HK-2 (cell line): ENCODE measurements at regions not wholly inside any gene's neighbourhood (a gene's known extent, or its start where the extent isn't known, plus 50 kb on each side); places are given as distances from the start of the nearest gene placed in this dataset.
"Not testable (repeated sequence)": the region's sequence is repeated elsewhere in the genome, so short reads cannot be mapped to it uniquely, and the experiment has no call there.

Source experiments
- DNase-seq: peaks from one replicate; pipeline ENCODE4 v3.0.0-alpha.2; 2018; ENCODE audit not compliant: unreplicated experiment

DNA sequence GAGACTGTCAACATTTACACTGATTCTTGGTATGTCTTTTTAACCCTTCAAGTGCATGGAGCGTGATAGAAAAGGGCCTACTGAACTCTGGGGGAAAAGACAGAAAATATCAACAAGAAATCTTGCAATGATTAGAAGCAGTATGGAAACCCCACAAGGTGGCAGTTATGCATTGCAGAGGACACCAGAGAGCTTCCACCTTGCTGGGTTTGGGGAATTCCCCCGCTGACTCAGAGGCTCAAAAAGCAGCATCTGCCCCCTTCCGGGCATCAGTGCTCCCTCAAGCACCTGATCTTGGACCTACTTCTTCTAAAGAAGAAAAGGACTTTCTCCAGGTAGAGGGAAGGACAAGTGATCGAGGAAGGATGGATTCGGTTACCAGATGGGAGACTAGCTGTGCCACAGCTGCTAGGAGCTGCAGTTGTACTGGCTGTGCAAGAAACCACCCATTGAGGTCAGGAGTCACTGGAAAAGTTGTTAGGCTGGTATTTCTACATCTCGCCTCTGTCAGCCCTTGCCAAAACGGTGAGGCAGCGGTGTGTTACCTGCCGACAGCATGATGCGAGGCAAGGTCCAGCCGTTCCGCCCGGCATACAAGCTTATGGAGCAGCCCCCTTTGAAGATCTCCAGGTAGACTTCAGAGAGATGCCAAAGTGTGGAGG lies 102.8 kb upstream of the OSBPL11 start:
- peak; percentile 44 for DNase-seq

DNA sequence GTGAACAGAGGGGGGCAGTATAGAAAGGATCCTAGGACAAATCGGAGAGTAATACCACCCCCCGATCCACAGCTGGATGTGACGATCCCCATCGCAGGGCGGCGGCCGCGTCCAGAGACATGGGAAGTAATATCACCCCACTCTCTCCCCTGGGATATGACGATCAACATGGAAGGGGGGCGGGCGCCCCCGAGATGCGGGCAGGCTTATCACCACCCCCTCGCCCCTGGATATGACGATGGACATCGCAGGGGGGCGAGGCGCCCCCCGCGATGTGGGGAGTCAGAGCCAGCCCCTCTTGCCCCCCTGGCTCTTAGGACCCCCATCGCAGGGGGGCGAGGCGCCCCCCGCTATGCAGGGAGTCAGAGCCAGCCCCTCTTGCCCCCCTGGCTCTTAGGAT lies 120.4 kb upstream of the OSBPL11 start:
- DNase-seq = no peak

DNA sequence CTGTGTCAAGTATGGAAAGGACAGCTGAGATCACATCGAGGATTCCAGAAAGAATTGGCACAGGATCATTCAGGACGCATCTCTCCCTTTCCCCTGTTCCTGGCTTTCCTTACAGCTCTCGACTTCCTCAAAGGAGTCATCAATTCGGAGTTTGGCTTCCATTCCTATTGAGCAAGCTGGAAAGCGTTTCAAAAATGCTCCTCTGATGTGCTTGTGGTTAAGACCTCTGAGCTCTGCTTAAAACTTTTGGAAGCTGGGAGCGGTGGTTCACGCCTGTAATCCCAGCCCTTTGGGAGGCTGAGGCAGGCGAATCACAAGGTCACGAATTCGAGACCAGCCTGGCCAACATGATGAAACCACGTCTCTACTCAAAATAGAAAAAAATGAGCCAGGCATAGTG lies 136.9 kb upstream of the OSBPL11 start:
- not testable (repeated sequence) for DNase-seq

DNA sequence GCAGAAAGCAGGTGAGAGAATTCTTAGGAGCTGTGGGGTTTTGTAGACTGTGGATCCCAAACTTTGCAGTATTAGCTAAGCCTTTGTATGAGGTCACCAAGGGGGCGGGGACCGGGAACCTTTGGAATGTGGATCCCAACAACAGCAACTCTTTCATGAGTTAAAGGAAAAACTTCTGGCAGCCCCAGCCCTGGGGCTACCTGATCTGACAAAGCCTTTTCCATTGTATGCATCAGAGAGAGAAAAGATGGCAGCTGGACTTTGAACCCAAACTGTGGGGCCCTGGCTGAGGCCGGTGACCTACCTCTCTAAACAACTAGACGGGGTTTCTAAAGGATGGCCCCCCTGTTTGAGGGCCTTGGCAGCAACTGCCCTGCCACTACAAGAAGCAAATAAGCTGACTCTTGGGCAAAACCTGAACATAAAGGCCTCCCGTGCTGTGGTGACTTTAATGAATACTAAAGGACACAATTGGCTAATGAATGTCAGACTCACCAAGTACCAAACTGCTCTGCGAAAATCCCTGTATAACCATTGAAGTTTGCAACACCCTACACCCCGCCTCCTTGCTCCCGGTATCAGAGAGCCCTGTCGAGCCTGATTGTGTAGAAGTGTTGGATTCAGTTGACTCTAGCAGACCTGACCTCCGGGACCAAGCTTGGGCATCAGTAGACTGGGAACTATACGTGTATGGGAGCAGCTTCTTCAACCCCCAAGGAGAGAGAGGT lies 146.9 kb upstream of the OSBPL11 start:
- not testable (repeated sequence) for DNase-seq

DNA sequence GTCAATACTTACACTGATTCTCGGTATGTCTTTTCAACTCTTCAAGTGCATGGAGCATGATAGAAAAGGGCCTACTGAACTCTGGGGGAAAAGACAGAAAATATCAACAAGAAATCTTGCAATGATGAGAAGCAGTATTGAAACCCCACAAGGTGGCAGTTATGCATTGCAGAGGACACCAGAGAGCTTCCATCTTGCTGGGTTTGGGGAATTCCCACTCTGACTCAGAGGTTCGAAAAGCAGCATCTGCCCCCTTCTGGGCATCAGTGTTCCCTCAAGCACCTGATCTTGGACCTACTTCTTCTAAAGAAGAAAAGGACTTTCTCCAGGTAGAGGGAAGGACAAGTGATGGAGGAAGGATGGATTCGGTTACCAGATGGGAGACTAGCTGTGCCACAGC lies 147.5 kb upstream of the OSBPL11 start:
- peak; percentile 48 for DNase-seq

DNA sequence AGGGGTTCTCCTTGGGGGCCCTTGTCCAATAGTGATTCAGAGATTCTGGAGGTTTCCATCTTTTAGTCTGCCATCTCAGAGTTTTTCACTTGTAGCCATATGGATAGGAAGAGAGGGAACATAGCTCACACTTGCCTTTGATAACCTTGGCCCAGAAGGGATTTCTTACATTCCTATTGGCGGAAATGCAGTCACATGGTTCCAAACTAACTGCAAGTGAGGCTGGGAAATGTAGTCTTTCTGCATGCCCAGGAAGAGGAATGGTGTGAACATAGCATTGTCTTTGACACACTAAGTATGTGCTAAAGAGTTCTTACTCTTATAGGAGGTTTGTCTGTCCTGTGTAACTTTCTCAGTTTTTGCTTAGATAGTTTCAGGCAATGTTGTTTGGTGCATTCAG lies 161.8 kb upstream of the OSBPL11 start:
- not testable (repeated sequence) for DNase-seq

DNA sequence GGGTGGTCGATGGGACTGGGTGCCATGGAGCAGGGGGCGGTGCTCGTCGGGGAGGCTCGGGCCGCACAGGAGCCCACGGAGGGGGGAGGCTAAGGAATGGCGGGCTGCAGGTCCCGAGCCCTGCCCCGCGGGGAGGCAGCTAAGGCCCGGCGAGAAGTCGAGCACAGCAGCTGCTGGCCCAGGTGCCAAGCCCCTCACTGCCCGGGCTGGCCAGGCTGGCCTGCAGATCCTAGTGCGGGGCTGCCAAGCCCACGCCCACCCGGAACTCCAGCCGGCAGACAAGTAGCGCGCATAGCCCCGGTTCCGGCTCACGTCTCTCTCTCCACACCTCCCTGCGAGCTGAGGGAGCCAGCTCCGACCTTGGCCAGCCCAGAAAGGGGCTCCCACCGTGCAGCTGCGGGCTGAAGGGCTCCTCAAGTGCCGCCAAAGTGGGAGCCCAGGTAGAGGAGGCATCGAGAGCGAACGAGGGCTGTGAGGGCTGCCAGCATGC lies 163.4 kb upstream of the OSBPL11 start:
- DNase-seq = not testable (repeated sequence)

DNA sequence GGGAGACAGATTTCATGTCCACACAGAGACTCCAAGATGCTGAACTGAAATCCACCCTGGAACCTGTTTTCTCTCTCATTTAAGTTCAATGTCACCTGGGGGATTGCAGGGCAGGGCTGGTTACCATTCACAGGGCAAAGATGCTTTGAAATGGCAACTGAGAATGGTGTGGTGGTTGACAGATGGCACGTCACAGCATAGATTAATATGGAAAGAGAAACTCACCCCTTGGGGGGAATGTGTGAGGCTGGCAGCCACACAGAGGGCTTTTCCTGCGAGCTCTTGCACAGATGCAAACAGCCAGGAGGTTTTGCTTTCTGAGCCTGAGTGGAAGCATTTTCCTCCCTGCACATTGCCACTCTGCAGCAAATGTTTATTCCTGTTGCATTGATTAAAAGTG lies 167.3 kb upstream of the OSBPL11 start:
- not testable (repeated sequence) for DNase-seq

DNA sequence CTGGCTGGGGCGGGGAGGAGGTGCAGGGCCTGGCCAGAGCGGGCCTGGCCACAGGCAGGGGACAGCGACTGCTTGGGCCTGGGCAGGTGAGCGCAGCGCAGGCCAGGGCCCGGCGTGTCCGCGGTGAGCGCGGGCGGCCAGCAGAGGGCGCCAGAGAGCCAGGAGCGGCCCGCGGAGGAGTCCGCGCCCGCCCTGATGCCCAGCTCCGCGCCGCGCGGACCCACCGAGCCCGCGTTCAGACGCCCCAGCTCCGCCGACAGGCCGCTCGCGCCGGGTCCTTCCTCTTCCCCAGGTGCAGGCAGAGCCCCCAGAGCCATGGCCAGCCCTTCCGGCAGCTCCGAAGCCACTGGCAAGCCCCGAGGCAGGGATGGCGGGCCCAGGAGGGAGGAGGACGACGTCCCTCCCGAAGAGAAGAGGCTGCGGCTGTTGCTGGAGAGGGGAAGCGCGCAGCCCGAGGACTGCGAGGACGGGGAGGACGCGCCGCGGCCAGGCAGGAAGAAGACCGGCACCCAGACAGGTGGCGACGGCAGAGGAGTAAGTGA lies 171.1 kb upstream of the OSBPL11 start:
- peak; percentile 71 for DNase-seq

DNA sequence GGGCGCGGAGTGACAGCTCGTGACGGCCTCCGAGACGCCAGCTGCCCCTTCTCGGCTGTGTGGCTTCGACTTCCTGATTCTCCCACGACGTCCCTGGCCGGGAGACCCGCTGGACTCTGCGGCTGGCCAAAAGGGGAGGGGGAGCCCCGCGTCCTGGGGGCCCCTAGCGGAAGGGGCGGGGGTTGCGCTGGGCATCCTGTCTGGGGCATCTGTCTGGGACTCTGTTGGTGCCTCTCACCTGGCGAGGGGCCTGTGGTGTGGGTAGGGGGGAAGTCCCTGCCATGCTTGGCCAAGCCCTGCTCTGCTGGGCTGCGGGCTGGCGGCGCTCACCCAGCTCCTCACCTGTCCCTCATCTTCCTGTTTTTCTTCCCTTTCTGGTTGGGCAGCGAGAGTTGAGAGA lies 171.6 kb upstream of the OSBPL11 start:
- not testable (repeated sequence) for DNase-seq

DNA sequence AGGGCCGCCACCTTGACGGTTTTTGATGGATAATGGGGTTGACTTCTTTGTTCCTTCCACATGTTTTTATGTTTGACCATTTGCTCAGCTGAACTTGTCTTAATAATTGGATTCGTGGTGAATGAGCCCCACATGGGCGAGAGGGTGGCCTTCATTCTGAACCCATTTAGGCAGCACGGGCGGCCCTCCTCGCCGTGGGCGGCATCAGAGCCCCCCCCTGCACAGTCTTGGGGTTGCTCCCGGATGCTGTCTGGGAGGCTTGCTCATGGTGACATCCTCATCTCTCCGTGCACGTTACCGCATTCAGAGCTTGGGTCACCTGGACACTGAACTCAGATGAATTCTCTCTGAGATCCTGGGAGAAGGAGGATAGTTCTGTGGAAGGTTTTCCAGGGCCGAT lies 172.3 kb upstream of the OSBPL11 start:
- DNase-seq = no peak

DNA sequence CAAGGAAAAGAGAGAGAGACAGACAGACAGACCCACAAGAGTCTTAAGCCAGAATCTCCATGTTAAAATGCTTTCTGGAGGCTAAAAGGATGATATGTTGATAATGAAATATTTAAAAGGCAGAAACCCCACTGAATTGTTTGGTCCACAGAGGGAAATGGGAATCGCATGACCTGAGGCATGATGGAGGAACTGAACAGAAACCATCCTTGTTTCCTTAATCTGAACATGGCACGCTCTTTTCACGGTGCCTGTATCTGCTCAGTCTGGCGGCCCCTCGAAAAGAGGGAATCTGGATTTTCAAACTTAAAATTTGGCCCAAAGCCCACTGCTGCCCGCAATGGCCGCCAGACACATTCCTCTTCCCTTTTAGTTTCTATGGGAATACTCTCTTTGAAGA lies 173.5 kb upstream of the OSBPL11 start:
- not testable (repeated sequence) for DNase-seq

DNA sequence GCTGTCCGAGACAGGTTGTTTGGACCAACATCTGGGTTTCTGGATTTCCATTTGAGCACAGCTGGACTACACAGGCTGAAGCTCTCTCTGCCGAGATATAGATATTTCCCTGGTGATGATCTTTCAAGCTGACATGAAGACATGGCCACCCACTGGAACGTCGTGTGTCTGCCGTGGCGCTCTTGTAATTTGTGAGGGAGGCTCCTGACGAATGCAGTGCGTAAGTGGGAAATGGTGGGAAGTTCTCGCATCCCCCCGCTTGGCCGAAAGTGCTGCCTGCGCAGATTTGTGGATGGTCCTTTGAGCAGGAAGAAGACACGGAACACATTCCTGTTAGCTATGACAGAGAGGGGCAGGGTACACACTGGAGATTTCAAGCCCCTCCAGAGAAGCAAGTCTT lies 176.2 kb upstream of the OSBPL11 start:
- not testable (repeated sequence) for DNase-seq

DNA sequence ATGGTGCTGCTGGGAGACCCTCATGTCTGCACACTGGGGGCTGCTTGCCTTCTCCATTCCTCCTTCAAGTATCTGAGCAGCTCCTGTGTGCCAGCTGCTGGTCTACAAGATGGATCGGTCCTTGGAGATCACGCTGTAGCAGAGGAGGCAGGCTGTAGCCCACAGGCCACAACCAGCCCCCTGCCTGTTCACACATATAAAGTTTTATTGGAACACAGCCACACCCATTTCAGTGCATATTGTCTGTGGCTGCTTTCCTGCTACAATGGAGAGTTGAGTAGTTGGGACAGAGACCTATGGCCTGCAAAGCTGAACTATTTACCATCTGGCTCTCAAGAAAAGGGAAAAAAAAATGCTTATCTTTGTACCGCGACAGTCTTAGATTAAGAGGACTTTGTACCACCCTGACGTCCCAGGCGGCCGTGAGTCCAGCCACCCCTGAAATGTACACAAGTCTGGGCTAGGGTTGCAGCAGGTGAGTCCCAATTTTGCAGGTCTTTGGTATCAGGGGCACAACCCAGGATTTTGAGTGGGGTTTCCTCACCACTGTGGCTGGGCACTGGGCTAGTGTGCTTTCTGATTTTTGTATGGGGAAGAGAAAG lies 179.2 kb upstream of the OSBPL11 start:
- not testable (repeated sequence) for DNase-seq

DNA sequence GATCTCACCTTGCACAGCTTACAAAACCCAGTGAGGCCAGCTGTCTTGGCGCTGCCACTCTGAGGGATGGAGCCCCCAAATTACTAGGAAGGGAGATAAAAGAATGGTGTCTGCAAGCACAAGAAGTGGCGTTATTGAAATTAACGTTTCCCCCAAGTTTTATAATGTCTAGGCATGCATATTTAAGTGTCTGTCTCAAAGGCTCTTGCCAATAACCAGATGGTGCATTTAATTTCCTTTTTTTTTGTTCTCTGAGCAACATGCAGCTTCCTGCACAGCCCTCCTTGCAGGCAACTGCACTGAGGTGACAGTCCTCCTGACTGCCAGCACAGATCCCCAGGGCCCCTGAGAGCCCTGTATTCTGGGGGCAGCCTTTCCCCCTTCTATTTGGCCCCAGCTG lies 179.8 kb upstream of the OSBPL11 start:
- DNase-seq = not testable (repeated sequence)

DNA sequence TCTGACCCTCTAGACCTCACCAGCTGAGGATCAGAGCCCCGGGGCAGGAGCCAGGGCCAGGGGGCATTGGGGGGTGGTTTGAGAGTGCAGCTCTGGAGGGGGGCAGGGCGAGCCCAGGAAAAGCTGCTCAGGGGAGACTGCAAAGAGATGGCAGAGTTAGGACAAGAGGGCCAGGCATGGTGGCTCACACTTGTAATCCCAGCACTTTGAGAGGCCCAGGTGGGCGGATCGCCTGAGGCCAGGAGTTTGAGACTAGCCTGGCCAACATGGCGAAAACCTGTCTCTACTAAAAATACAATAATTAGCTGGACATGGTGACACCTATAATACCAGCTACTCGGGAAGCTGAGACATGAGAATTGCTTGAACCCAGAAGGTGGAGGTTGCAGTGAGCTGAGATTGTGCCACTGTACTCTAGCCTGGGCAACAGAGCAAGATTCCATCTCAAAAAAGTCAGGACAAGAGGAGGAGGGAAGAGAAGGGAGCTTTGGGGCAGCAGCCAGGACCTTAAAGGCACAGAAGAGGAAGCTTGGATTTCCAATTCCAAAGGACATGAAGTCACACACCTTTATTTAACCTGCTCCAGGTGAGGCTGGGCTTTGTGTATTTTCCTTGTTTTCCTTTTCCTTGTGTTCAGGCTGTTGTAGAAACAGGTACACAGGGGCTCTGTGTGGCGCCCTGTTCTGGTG lies 180.5 kb upstream of the OSBPL11 start:
- DNase-seq = not testable (repeated sequence)

DNA sequence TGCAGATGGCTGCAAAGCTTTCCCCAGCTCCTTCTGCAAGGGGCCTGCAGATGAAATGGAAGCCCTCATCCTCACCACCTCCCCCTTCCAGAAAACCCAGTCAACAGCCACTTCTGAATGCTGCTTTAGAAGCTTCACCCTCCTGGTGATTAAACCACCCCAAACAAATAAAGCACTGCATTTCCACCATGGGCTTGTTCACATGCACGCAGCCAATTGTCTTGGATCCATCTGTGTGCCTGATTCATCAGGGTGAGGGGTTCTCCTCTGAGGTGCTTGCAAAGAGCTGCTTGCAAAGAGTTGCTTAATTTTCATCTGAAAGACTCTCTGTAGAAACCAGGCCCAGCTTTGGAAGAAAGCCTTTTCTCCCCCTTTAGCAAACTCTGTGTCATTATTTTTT lies 184.0 kb upstream of the OSBPL11 start:
- not testable (repeated sequence) for DNase-seq

DNA sequence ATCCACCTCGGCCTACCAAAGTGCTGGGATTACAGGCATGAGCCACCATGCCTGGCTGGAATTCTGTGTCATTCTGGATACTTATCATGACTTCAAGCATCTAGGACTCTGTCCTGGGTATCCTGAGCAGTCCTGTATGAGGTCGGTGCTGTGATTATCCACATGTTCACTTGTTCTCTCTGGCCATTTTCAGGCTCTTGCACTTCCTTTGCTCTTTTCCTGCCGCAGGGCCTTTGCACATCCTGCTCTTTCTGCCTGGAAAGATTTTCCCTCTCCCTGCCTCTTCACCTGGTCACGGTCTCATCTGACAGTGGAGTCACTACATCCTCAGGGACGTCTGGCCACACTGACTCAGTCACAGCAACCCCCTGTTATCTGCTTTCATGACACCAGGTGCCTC lies 184.6 kb upstream of the OSBPL11 start:
- not testable (repeated sequence) for DNase-seq

DNA sequence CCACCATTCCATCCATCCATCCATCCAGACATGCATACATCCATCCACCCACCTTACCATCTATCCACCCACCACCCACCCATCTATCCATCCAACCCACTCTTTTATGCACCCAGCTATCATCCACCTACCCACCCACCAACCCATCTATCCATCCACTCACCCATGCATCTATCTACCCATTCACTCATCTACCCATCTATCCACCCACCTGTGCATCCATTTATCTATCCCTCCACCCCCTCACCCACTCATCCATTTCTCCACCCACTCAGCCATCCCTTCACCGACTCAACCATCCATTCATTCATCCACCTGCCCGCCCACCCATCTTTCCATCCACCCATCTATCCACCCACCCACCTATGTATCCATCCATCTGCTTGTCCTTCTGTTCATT lies 186.4 kb upstream of the OSBPL11 start:
- DNase-seq = not testable (repeated sequence)

DNA sequence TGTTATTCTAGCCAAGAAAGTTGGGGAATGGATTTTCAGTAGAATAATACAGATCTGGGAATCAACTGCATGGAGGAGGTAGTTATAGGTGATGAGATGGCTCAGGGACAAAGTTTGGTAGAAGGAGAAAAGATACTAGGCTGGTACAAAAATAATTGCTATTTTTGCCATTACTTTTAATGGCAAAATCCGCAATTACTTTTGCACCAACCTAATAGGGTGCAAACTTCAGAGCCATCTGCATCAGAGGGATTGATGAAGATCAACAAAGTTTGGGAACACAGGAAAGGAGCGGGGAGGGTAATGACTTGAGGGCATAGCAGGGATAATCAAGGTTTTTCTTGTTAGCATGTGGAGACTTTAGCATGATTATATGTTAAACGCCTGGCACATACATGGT lies 178.7 kb upstream of the ROPN1B start:
- not testable (repeated sequence) for DNase-seq

DNA sequence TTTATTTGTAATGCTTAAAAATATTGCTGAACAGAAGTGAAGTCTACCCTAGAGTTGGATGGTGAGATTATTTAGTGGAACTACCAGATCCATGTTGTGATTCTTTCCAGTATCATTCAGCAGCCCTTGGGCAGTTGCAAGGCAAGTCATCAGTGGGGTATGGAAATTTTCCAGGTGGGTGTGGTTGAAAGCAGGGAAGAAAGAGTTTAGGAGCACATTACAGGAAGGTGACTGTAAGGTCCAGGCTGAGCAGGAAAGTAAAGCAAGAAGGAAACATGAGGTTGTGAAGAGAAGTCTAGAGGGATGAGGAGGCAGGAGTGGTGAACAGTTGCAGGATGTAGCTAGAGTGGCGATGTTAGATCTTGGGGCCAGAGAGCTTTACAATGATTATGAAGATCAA lies 178.0 kb upstream of the ROPN1B start:
- DNase-seq = not testable (repeated sequence)

DNA sequence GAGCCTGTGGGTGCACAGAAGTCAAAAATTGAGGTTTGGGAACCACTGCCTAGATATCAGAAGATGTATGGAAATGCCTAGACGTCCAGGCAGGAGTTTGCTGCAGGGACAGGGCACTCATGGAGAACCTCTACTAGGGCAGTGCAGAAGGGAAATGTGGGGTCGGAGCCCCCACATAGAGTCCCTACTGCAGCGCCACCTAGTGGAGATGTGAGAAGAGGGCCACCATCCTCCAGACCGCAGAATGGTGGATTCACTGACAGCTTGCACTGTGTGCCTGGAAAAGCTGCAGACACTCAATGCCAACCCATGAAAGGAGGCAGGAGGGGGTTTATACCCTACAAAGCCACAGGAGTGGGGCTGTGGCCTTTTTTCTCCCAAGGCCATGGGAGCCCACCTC lies 159.0 kb upstream of the ROPN1B start:
- not testable (repeated sequence) for DNase-seq
